ENCODE measurements at regions not wholly inside any gene's neighbourhood (a gene's known extent, or its start where the extent isn't known, plus 50 kb on each side); places are given as distances from the start of the nearest gene placed in this dataset.
A peak's percentile ranks its signal among the peaks of the same experiment; 100 is the strongest.
"Not testable (repeated sequence)": the region's sequence is repeated elsewhere in the genome, so short reads cannot be mapped to it uniquely, and the experiment has no call there.

GRCh38 chr7:3094701-3095445, 51.2 kb upstream of the CARD11 start:
- DNase-seq, result peak; percentile 86 to 91

- DNase-seq, result no peak
Measured at GRCh38 chr7:3097734-3098133, 54.1 kb upstream of the CARD11 start.

- DNase-seq, result no peak
Measured at GRCh38 chr7:3102159-3102558, 58.5 kb upstream of the CARD11 start.

GRCh38 chr7:3103614-3104398, 60.1 kb upstream of the CARD11 start:
- peak in 1 of 2 donors; percentile 39 for DNase-seq

GRCh38 chr7:3105856-3106255, 62.2 kb upstream of the CARD11 start:
- no peak for DNase-seq

- no peak for DNase-seq
Measured at GRCh38 chr7:3106361-3106826, 62.7 kb upstream of the CARD11 start.

GRCh38 chr7:3107228-3107763, 63.6 kb upstream of the CARD11 start:
- no peak for DNase-seq

GRCh38 chr7:3107889-3108570, 64.4 kb upstream of the CARD11 start:
- DNase-seq, result no peak

GRCh38 chr7:3109311-3109915, 65.7 kb upstream of the CARD11 start:
- DNase-seq, result no peak

GRCh38 chr7:3112479-3113134, 68.9 kb upstream of the CARD11 start:
- no peak for DNase-seq

GRCh38 chr7:3114917-3115316, 71.2 kb upstream of the CARD11 start:
- DNase-seq, result no peak

- no peak for DNase-seq
Measured at GRCh38 chr7:3117081-3117480, 73.4 kb upstream of the CARD11 start.

GRCh38 chr7:3117488-3118231, 74.0 kb upstream of the CARD11 start:
- DNase-seq, result no peak

GRCh38 chr7:3119352-3119927, 75.8 kb upstream of the CARD11 start:
- DNase-seq, result not testable (repeated sequence)

GRCh38 chr7:3119963-3120362, 76.3 kb upstream of the CARD11 start:
- no peak for DNase-seq

- no peak for DNase-seq
Measured at GRCh38 chr7:3120513-3120912, 76.8 kb upstream of the CARD11 start.

GRCh38 chr7:3128857-3129490, 85.3 kb upstream of the CARD11 start:
- no peak for DNase-seq

- no peak for DNase-seq
Measured at GRCh38 chr7:3133811-3134385, 90.2 kb upstream of the CARD11 start.

- DNase-seq, result peak; percentile 30 to 58
Measured at GRCh38 chr7:3134745-3135144, 91.1 kb upstream of the CARD11 start.

- no peak for DNase-seq
Measured at GRCh38 chr7:3135626-3136025, 92.0 kb upstream of the CARD11 start.
